B cell (primary cell): ENCODE measurements at regions not wholly inside any gene's neighbourhood (a gene's known extent, or its start where the extent isn't known, plus 50 kb on each side); places are given as distances from the start of the nearest gene placed in this dataset.

Experiments used
- CTCF ChIP-seq: fragments of 200-600 bp; IDR thresholded peaks from one replicate; pipeline ENCODE4 v1.8.0; 2022; ENCODE audit warnings: antibody characterized with exemption, mild to moderate bottlenecking
- EZH2 ChIP-seq: IDR thresholded peaks from 2 replicates; pipeline ENCODE4 v1.6.1; 2012; ENCODE audit warnings: borderline replicate concordance, low read depth, mild to moderate bottlenecking, moderate library complexity, low read length; ENCODE audit not compliant: insufficient read depth, poor library complexity, severe bottlenecking

GRCh38 chr1:81160696-81161095 lies 640.0 kb upstream of the ADGRL2 start:
- TF ChIP-seq CTCF (no peak), EZH2 (no peak)
